Keratinocyte (primary cell): ENCODE measurements at regions not wholly inside any gene's neighbourhood (a gene's known extent, or its start where the extent isn't known, plus 50 kb on each side); places are given as distances from the start of the nearest gene placed in this dataset.

Experiments
- DNase-seq: peaks from one replicate; pipeline ENCODE4 v3.0.0-alpha.2; 2011; ENCODE audit warnings: low read depth, missing footprints, low spot score
- FAIRE-seq: peaks from 2 replicates; lab custom pipeline; 2011; peaks lifted over from hg19 to GRCh38; lab: Jason Lieb, UNC
- H2AFZ ChIP-seq: 2 replicates; pipeline ENCODE4 v1.6.0; 2012; ENCODE audit warnings: low read length, control low read depth, inconsistent platforms; ENCODE audit not compliant: control insufficient read depth
- H3K27ac ChIP-seq: 2 replicates; pipeline ENCODE4 v1.5.1; 2011; ENCODE audit warnings: low read length; ENCODE audit not compliant: control insufficient read depth, insufficient read depth
- H3K27me3 ChIP-seq: 3 replicates; pipeline ENCODE4 v1.6.0; 2011; ENCODE audit warnings: low read length; ENCODE audit not compliant: control insufficient read depth, insufficient read depth; ENCODE audit errors: extremely low read depth
- H3K36me3 ChIP-seq, 2 experiments: 2 replicates in 1 of 2; 3 replicates in 1 of 2; pipeline ENCODE4 v1.5.1; 2011; ENCODE audit warnings: low read length in 2 of 2, mild to moderate bottlenecking in 1 of 2; ENCODE audit not compliant: control insufficient read depth in 2 of 2, insufficient read depth in 2 of 2; ENCODE audit errors: extremely low read depth in 1 of 2
- H3K4me1 ChIP-seq: 3 replicates; pipeline ENCODE4 v1.5.1; 2011; ENCODE audit warnings: low read length; ENCODE audit not compliant: control insufficient read depth, insufficient read depth; ENCODE audit errors: extremely low read depth
- H3K4me2 ChIP-seq: 3 replicates; pipeline ENCODE4 v1.6.0; 2011; ENCODE audit warnings: low read depth, low read length; ENCODE audit not compliant: control insufficient read depth, insufficient read depth; ENCODE audit errors: extremely low read depth
- H3K4me3 ChIP-seq, 3 experiments: fragments of 200-600 bp in 1 of 3; sonication (generic) in 1 of 3; 2 replicates in 2 of 3; 3 replicates in 1 of 3; pipeline ENCODE4 v1.5.1; 2011 to 2016; ENCODE audit warnings: low read length in 3 of 3, mild to moderate bottlenecking in 3 of 3, control low read depth in 2 of 3, inconsistent platforms in 1 of 3, low read depth in 1 of 3, mixed read lengths in 1 of 3, mixed run types in 1 of 3, moderate library complexity in 1 of 3; ENCODE audit not compliant: control insufficient read depth in 2 of 3, insufficient read depth in 2 of 3; ENCODE audit errors: extremely low read depth in 1 of 3
- H3K79me2 ChIP-seq: 2 replicates; pipeline ENCODE4 v1.6.0; 2012; ENCODE audit warnings: low read length; ENCODE audit not compliant: control insufficient read depth, insufficient read depth
- H3K9ac ChIP-seq: 3 replicates; pipeline ENCODE4 v1.6.0; 2011; ENCODE audit warnings: low read length; ENCODE audit not compliant: control insufficient read depth, insufficient read depth; ENCODE audit errors: extremely low read depth
- H3K9me1 ChIP-seq: 3 replicates; pipeline ENCODE4 v1.6.0; 2011; ENCODE audit warnings: low read length; ENCODE audit not compliant: control insufficient read depth, insufficient read depth; ENCODE audit errors: extremely low read depth
- H3K9me3 ChIP-seq: 2 replicates; pipeline ENCODE4 v1.5.1; 2012; ENCODE audit warnings: low read depth, low read length; ENCODE audit not compliant: control insufficient read depth
- H4K20me1 ChIP-seq: 3 replicates; pipeline ENCODE4 v1.6.0; 2011; ENCODE audit warnings: low read length; ENCODE audit not compliant: control insufficient read depth, insufficient read depth; ENCODE audit errors: extremely low read depth
- CTCF ChIP-seq, 3 experiments: IDR thresholded peaks in 1 of 3; conservative IDR thresholded peaks in 1 of 3; optimal IDR thresholded peaks in 1 of 3; 2 replicates in 2 of 3; 3 replicates in 1 of 3; pipeline versions ENCODE3 to v1.5.1; 2011; ENCODE audit warnings: low read length in 3 of 3, mild to moderate bottlenecking in 3 of 3, moderate library complexity in 2 of 3, control low read depth in 1 of 3, inconsistent platforms in 1 of 3; ENCODE audit not compliant: insufficient read depth in 2 of 3; ENCODE audit errors: extremely low read depth in 1 of 3
- EZH2 ChIP-seq: IDR thresholded peaks from one replicate; pipeline ENCODE4 v1.6.1; 2012; ENCODE audit warnings: inconsistent platforms, mild to moderate bottlenecking, low read length, moderate library complexity
- dilution Hi-C: fragments of 300-500 bp; cut with MboI; formaldehyde crosslinking; loops from one replicate; pipeline ENCODE4 v1.7.0; 2020; ENCODE audit warnings: low sequenced_read_pairs; ENCODE audit not compliant: extremely low pct_ligation_motif_present

- H3K27ac ChIP-seq = peak overlapping the region; percentile 53
Measured at GRCh38 chr9:90966031-90966290, 164.3 kb downstream of the SYK start.

GRCh38 chr9:90966480-90967144 lies 165.0 kb downstream of the SYK start:
- peaks cover 54% of the 10 kb centered on the region for H3K4me1 ChIP-seq
- no peaks in the 10 kb centered on the region for H3K9me1 ChIP-seq
- no peaks in the 10 kb centered on the region for H3K27me3 ChIP-seq
- no peaks in the 10 kb centered on the region for H3K79me2 ChIP-seq
- H3K9me3 ChIP-seq = no peaks in the 10 kb centered on the region
- peak overlapping the region; percentile 5 for H2AFZ ChIP-seq
- DNase-seq (no peak), FAIRE-seq (peak; percentile 90)
- H3K36me3 ChIP-seq = no peaks in the 10 kb centered on the region
- peak overlapping the region; percentile 31 for H3K4me2 ChIP-seq
- no peak overlapping the region for H3K4me3 ChIP-seq
- peak overlapping the region; percentile 39 for H3K9ac ChIP-seq
- H3K27ac ChIP-seq = peak overlapping the region; percentile 53
- TF ChIP-seq EZH2 = no peak
- TF ChIP-seq CTCF (optimal IDR thresholded peaks at IDR 0.05 in 1 of 3, IDR thresholded peaks at IDR 0.05 in 1 of 3, conservative IDR thresholded peaks at IDR 0.05 in 1 of 3; ENCODE audit: extremely low read depth in 1 of 3, insufficient read depth in 2 of 3, low read length in 3 of 3) = no peak
- no peaks in the 10 kb centered on the region for H4K20me1 ChIP-seq
- dilution Hi-C loops = no loop called here

More at GRCh38 chr9:90966031-90966290, 164.3 kb downstream of the SYK start:
- no peaks in the 10 kb centered on the region for H3K27me3 ChIP-seq
- DNase-seq (no peak), FAIRE-seq (no peak)
- H4K20me1 ChIP-seq = no peaks in the 10 kb centered on the region
- dilution Hi-C loops = no loop called here
- no peak overlapping the region for H3K9ac ChIP-seq
- peaks cover 48% of the 10 kb centered on the region for H3K4me1 ChIP-seq
- no peak overlapping the region for H3K4me2 ChIP-seq
- H3K36me3 ChIP-seq = no peaks in the 10 kb centered on the region
- no peaks in the 10 kb centered on the region for H3K9me3 ChIP-seq
- TF ChIP-seq CTCF (optimal IDR thresholded peaks at IDR 0.05 in 1 of 3, IDR thresholded peaks at IDR 0.05 in 1 of 3, conservative IDR thresholded peaks at IDR 0.05 in 1 of 3; ENCODE audit: extremely low read depth in 1 of 3, insufficient read depth in 2 of 3, low read length in 3 of 3) (no peak), EZH2 (no peak)
- H3K4me3 ChIP-seq = no peak overlapping the region
- H3K79me2 ChIP-seq = no peaks in the 10 kb centered on the region
- no peak overlapping the region for H2AFZ ChIP-seq
- H3K9me1 ChIP-seq = no peaks in the 10 kb centered on the region
